ENCODE measurements at regions not wholly inside any gene's neighbourhood (a gene's known extent, or its start where the extent isn't known, plus 50 kb on each side); places are given as distances from the start of the nearest gene placed in this dataset.

DNA sequence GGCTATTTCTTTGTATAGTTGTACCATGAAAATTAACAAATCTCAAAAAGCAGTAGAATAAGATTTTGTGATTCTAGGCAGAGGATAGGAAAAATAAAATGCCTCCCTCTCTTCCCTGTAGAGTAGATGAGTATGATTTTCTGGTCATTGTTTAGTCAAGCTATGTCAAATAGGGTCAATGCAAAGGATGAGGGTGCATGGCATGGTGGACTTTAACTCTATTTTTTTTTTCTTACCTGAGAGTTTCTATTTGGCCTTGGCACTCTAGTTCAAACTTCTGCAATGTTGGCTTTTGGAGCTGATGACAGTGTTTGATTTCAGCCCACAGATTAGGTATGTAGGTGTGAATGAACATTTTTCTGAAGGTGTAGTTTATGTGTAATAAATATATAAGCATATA lies 224.5 kb downstream of the TRIB2 start:
- Histone ChIP-seq H4K91ac (replicated peaks; ENCODE audit: insufficient read length, low read length) (no peak overlapping the region), H2BK12ac (ENCODE audit: low read depth, low read length) (no peak overlapping the region), H3K4me2 (ENCODE audit: insufficient read depth in 1 of 2, low read depth in 2 of 2, low read length in 2 of 2) (no peak overlapping the region), H2AFZ (ENCODE audit: low read length) (no peak overlapping the region), H2AK5ac (ENCODE audit: low read depth, low read length) (no peak overlapping the region), H3K79me1 (ENCODE audit: low read depth, low read length) (no peaks in the 10 kb centered on the region), H3K23me2 (ENCODE audit: low read depth, low read length) (no peaks in the 10 kb centered on the region), H4K20me1 (replicated peaks in 1 of 2; ENCODE audit: control insufficient read depth in 1 of 2, insufficient read depth in 2 of 2, low read length in 2 of 2) (no peaks in the 10 kb centered on the region), H4K5ac (ENCODE audit: insufficient read length, low read depth, low read length) (no peak overlapping the region), H3K56ac (replicated peaks; ENCODE audit: insufficient read length, low read depth, low read length) (no peak overlapping the region), H3K27me3 (replicated peaks in 1 of 4; ENCODE audit: control insufficient read depth in 3 of 4, extremely low read depth in 1 of 4, insufficient read depth in 3 of 4, low read length in 3 of 4) (no peaks in the 10 kb centered on the region; a peak in 2 of 7 replicates), H3K79me2 (ENCODE audit: control insufficient read depth in 1 of 2, insufficient read depth in 2 of 2, low read length in 2 of 2) (no peaks in the 10 kb centered on the region), H3K4me1 (replicated peaks in 1 of 4; ENCODE audit: control insufficient read depth in 3 of 4, insufficient read depth in 4 of 4, low read length in 3 of 4) (no peaks in the 10 kb centered on the region), H3K9ac (replicated peaks in 1 of 4; ENCODE audit: extremely low read depth in 1 of 4, low read depth in 3 of 4, low read length in 3 of 4) (no peak overlapping the region), H2BK5ac (ENCODE audit: low read depth, low read length) (no peak overlapping the region), H3K14ac (ENCODE audit: insufficient read length) (no peak overlapping the region), H3K4ac (replicated peaks; ENCODE audit: insufficient read length, low read depth, low read length) (no peak overlapping the region), H3K18ac (ENCODE audit: extremely low read depth, low read length) (no peak overlapping the region), H2BK120ac (replicated peaks; ENCODE audit: low read depth, low read length) (no peak overlapping the region), H3K9me3 (ENCODE audit: insufficient read depth in 2 of 2, low read depth in 1 of 2, low read length in 1 of 2) (no peaks in the 10 kb centered on the region), H3K27ac (ENCODE audit: low read depth, low read length) (no peak overlapping the region), H3K36me3 (ENCODE audit: control insufficient read depth in 2 of 4, insufficient read depth in 4 of 4, low read length in 3 of 4) (no peaks in the 10 kb centered on the region), H3K23ac (ENCODE audit: insufficient read length) (no peak overlapping the region), H2BK15ac (ENCODE audit: low read length) (no peak overlapping the region), H3K4me3 (ENCODE audit: extremely low read depth in 1 of 4, insufficient read depth in 2 of 4, low read depth in 3 of 4, low read length in 4 of 4) (no peak overlapping the region), H2BK20ac (ENCODE audit: low read length) (no peak overlapping the region), H4K8ac (ENCODE audit: extremely low read depth, insufficient read depth, low read length) (no peak overlapping the region)
- ChIA-PET POLR2A (ENCODE audit: partially characterized antibody) (no interaction called here), CTCF (ENCODE audit: partially characterized antibody) (interaction anchor here (1.7 kb wide), 1 partner anchor 10 kb away, joined by 6 read pairs; no protein-coding TSS in a partner anchor)
- DNase-seq (ENCODE audit: low read depth in 1 of 2, low spot score in 2 of 2) (no peak), FAIRE-seq (no peak)
- no peak for TF ChIP-seq SIX5 (IDR thresholded peaks at IDR 0.05; ENCODE audit: low read depth, low read length)
- TF ChIP-seq, protein P1, sequence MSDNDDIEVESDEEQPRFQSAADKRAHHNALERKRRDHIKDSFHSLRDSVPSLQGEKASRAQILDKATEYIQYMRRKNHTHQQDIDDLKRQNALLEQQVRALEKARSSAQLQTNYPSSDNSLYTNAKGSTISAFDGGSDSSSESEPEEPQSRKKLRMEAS (IDR thresholded peaks at IDR 0.05), result no peak
- TF ChIP-seq, protein P2, sequence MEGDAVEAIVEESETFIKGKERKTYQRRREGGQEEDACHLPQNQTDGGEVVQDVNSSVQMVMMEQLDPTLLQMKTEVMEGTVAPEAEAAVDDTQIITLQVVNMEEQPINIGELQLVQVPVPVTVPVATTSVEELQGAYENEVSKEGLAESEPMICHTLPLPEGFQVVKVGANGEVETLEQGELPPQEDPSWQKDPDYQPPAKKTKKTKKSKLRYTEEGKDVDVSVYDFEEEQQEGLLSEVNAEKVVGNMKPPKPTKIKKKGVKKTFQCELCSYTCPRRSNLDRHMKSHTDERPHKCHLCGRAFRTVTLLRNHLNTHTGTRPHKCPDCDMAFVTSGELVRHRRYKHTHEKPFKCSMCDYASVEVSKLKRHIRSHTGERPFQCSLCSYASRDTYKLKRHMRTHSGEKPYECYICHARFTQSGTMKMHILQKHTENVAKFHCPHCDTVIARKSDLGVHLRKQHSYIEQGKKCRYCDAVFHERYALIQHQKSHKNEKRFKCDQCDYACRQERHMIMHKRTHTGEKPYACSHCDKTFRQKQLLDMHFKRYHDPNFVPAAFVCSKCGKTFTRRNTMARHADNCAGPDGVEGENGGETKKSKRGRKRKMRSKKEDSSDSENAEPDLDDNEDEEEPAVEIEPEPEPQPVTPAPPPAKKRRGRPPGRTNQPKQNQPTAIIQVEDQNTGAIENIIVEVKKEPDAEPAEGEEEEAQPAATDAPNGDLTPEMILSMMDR (IDR thresholded peaks at IDR 0.05; ENCODE audit: control extremely low read depth in 1 of 3, insufficient read depth in 1 of 3, low read depth in 1 of 3, low read length in 3 of 3), result no peak
- no peak for TF ChIP-seq RFX5 (IDR thresholded peaks at IDR 0.05; ENCODE audit: borderline replicate concordance, low read depth, low read length)
- no peak for TF ChIP-seq CREB1 (IDR thresholded peaks at IDR 0.05)
- no peak for TF ChIP-seq SRF (IDR thresholded peaks at IDR 0.05; ENCODE audit: low read depth, low read length)
- no peak for TF ChIP-seq CHD2 (IDR thresholded peaks at IDR 0.05; ENCODE audit: low read length)
- TF ChIP-seq JUN (IDR thresholded peaks at IDR 0.05; ENCODE audit: low read depth, low read length), result no peak
- TF ChIP-seq BACH1 (IDR thresholded peaks at IDR 0.05; ENCODE audit: low read length), result no peak
- no peak for TF ChIP-seq SIRT6 (IDR thresholded peaks at IDR 0.05; ENCODE audit: low read length)
- TF ChIP-seq MAFK (IDR thresholded peaks at IDR 0.05; ENCODE audit: low read depth, low read length), result no peak
- TF ChIP-seq BRCA1 (IDR thresholded peaks at IDR 0.05; ENCODE audit: low read depth, low read length), result no peak
- no peak for TF ChIP-seq TBP (IDR thresholded peaks at IDR 0.05; ENCODE audit: low read depth, low read length)
- no peak for TF ChIP-seq KDM4A (IDR thresholded peaks at IDR 0.05; ENCODE audit: low read depth, low read length, severe bottlenecking)
- no peak for TF ChIP-seq SP2 (IDR thresholded peaks at IDR 0.05; ENCODE audit: low read length)
- no peak for TF ChIP-seq TAF1 (IDR thresholded peaks at IDR 0.05; ENCODE audit: low read depth, low read length)

Data from H1 (cell line).